ENCODE measurements at regions not wholly inside any gene's neighbourhood (a gene's known extent, or its start where the extent isn't known, plus 50 kb on each side); places are given as distances from the start of the nearest gene placed in this dataset.

- Histone ChIP-seq H3K27me3 (replicated peaks; ENCODE audit: control insufficient read depth, insufficient read depth, low read length) (no peaks in the 10 kb centered on the region), H3K4me1 (no peaks in the 10 kb centered on the region), H3K9me3 (no peaks in the 10 kb centered on the region), H3K4me3 (ENCODE audit: low read depth, low read length) (no peak overlapping the region), H3K36me3 (ENCODE audit: control insufficient read depth, insufficient read depth, low read length) (no peaks in the 10 kb centered on the region)
- POLR2A ChIA-PET: no interaction called here
- DNase-seq: no peak
- no peaks in the 10 kb centered on the region for H3K36me3 Mint-ChIP-seq (ENCODE audit: insufficient read depth, unreplicated experiment)
- H3K4me3 Mint-ChIP-seq (ENCODE audit: unreplicated experiment): no peak overlapping the region
- H3K27ac Mint-ChIP-seq (ENCODE audit: unreplicated experiment): no peak overlapping the region
- no peaks in the 10 kb centered on the region for H3K9me3 Mint-ChIP-seq (ENCODE audit: unreplicated experiment)
- no peak for TF ChIP-seq CTCF (IDR thresholded peaks at IDR 0.05; ENCODE audit: insufficient read depth in 1 of 2, low read depth in 1 of 2, low read length in 1 of 2, severe bottlenecking in 1 of 2, unreplicated experiment in 1 of 2)
- intact Hi-C loops (cut with micrococcal nuclease; ENCODE audit: unreplicated experiment): loop anchor here (10.0 kb wide), 1 partner anchor 640 kb away; no protein-coding TSS in a partner anchor
- no peaks in the 10 kb centered on the region for H3K27me3 Mint-ChIP-seq (ENCODE audit: insufficient read depth, unreplicated experiment)
- CTCF ChIA-PET: no interaction called here
- H3K4me1 Mint-ChIP-seq (ENCODE audit: low read depth, unreplicated experiment): no peaks in the 10 kb centered on the region
- no TSS peak for BruUV-seq (replicated peaks)
Observed at GRCh38 chr2:163984986-163985385, 249.2 kb upstream of the FIGN start.

- H3K9me3 ChIP-seq: no peaks in the 10 kb centered on the region
- H3K27me3 ChIP-seq (replicated peaks; ENCODE audit: control insufficient read depth, insufficient read depth, low read length): no peaks in the 10 kb centered on the region
- no TSS peak for BruUV-seq (replicated peaks)
- H3K27ac Mint-ChIP-seq (ENCODE audit: unreplicated experiment): no peak overlapping the region
- no peak for DNase-seq
- TF ChIP-seq CTCF (IDR thresholded peaks at IDR 0.05; ENCODE audit: insufficient read depth in 1 of 2, low read depth in 1 of 2, low read length in 1 of 2, severe bottlenecking in 1 of 2, unreplicated experiment in 1 of 2): no peak
- intact Hi-C loops (cut with micrococcal nuclease; ENCODE audit: unreplicated experiment): loop anchor here (10.0 kb wide), 1 partner anchor 639 kb away; no protein-coding TSS in a partner anchor
- no peak overlapping the region for H3K4me3 Mint-ChIP-seq (ENCODE audit: unreplicated experiment)
- H3K36me3 Mint-ChIP-seq (ENCODE audit: insufficient read depth, unreplicated experiment): no peaks in the 10 kb centered on the region
- no peaks in the 10 kb centered on the region for H3K27me3 Mint-ChIP-seq (ENCODE audit: insufficient read depth, unreplicated experiment)
- ChIA-PET POLR2A (no interaction called here), CTCF (no interaction called here)
- no peak overlapping the region for H3K4me3 ChIP-seq (ENCODE audit: low read depth, low read length)
- no peaks in the 10 kb centered on the region for H3K4me1 ChIP-seq
- H3K9me3 Mint-ChIP-seq (ENCODE audit: unreplicated experiment): no peaks in the 10 kb centered on the region
- H3K36me3 ChIP-seq (ENCODE audit: control insufficient read depth, insufficient read depth, low read length): no peaks in the 10 kb centered on the region
- H3K4me1 Mint-ChIP-seq (ENCODE audit: low read depth, unreplicated experiment): no peaks in the 10 kb centered on the region
Observed at GRCh38 chr2:163983911-163984310, 248.1 kb upstream of the FIGN start.

GRCh38 chr2:163982938-163983337, 247.1 kb upstream of the FIGN start:
- Mint-ChIP-seq H3K27me3 (ENCODE audit: insufficient read depth, unreplicated experiment) (no peaks in the 10 kb centered on the region), H3K4me3 (ENCODE audit: unreplicated experiment) (no peak overlapping the region), H3K27ac (ENCODE audit: unreplicated experiment) (no peak overlapping the region), H3K4me1 (ENCODE audit: low read depth, unreplicated experiment) (peaks cover 1% of the 10 kb centered on the region), H3K9me3 (ENCODE audit: unreplicated experiment) (no peaks in the 10 kb centered on the region), H3K36me3 (ENCODE audit: insufficient read depth, unreplicated experiment) (no peaks in the 10 kb centered on the region)
- POLR2A ChIA-PET: no interaction called here
- no peak for TF ChIP-seq CTCF (IDR thresholded peaks at IDR 0.05; ENCODE audit: insufficient read depth in 1 of 2, low read depth in 1 of 2, low read length in 1 of 2, severe bottlenecking in 1 of 2, unreplicated experiment in 1 of 2)
- Histone ChIP-seq H3K36me3 (ENCODE audit: control insufficient read depth, insufficient read depth, low read length) (no peaks in the 10 kb centered on the region), H3K4me1 (peaks cover 2% of the 10 kb centered on the region), H3K9me3 (no peaks in the 10 kb centered on the region), H3K27me3 (replicated peaks; ENCODE audit: control insufficient read depth, insufficient read depth, low read length) (no peaks in the 10 kb centered on the region), H3K4me3 (ENCODE audit: low read depth, low read length) (no peak overlapping the region)
- intact Hi-C loops (cut with micrococcal nuclease; ENCODE audit: unreplicated experiment): loop anchor here (10.0 kb wide), 1 partner anchor 638 kb away; no protein-coding TSS in a partner anchor
- CTCF ChIA-PET: no interaction called here
- no TSS peak for BruUV-seq (replicated peaks)
- no peak for DNase-seq

All from Caco-2 (cell line).